GM21528 (cell line): ENCODE measurements at regions not wholly inside any gene's neighbourhood (a gene's known extent, or its start where the extent isn't known, plus 50 kb on each side); places are given as distances from the start of the nearest gene placed in this dataset.

Experiments used
- ATAC-seq: cut with Tn5 transposase; IDR thresholded peaks from one replicate; pipeline ENCODE4 v1.9.1; 2021; ENCODE audit warnings: mild to moderate bottlenecking, moderate library complexity; ENCODE audit not compliant: unreplicated experiment, low FRiP score

DNA sequence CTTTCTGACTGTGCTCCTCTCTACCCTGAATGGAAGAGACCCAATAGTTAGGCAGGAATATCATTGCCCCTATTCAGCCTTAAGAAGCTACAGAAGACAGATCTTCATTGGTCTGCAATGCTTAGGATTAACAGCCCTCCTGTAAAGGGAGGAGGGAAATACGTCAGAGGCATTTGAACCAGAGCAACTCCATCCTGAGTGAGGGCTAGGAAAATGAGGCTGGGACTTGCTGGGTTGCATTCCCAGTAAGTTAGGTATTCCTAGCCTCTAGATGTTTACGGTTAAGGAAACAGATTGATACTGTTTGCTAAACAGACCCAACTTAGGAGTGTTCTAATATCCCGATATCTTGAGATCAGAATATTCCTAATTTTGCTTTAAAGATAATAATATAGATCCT lies 63.5 kb downstream of the PCDH18 start:
- no peak for ATAC-seq

DNA sequence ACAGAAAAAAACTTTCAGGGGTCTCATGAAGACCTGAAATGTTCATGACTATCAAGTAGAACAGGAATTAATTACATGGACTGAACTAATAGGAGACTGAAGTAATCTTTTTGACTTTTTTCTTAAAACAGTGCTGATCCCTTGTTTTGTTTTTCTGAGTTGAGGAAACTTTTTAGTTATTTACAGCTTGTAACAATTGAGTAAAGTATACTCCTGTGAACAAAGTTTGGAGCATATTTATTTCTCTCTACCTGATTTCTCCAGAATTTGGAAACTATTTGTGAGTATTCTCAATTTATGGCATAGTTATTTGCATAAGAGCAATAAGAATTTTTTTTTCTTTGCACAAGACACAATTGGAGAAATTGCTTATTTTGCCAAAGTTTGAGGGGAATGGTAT lies 64.8 kb downstream of the PCDH18 start:
- no peak for ATAC-seq

DNA sequence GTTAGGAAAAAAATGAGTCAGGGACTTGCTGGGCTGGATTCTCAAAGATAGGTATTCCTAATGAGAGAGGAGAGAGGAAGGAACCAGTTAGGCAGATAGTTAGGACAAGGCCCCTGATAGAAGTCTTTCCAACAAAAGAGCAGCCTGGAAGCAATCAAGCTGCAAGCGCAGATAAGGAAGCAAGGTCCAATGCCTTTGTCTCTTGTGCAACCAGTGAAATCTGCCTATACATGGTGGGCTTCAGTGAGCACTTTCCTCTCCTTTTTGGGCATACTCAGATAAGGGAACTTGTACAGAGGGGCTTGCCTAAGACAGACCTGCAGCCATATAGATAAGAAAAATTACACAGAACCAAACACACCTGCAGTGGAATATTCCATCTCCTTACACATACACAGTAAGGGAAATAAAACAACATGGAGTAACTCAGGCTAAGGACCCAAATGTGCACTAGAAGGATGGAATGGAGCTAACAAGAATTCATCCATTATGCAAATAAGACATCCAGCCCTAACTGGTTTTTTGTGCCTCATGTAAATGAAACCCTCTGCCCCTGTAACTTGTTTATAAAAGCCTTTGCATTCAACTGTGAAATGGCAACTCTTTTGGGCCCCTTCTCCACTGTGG lies 68.8 kb downstream of the PCDH18 start:
- ATAC-seq, result no peak

DNA sequence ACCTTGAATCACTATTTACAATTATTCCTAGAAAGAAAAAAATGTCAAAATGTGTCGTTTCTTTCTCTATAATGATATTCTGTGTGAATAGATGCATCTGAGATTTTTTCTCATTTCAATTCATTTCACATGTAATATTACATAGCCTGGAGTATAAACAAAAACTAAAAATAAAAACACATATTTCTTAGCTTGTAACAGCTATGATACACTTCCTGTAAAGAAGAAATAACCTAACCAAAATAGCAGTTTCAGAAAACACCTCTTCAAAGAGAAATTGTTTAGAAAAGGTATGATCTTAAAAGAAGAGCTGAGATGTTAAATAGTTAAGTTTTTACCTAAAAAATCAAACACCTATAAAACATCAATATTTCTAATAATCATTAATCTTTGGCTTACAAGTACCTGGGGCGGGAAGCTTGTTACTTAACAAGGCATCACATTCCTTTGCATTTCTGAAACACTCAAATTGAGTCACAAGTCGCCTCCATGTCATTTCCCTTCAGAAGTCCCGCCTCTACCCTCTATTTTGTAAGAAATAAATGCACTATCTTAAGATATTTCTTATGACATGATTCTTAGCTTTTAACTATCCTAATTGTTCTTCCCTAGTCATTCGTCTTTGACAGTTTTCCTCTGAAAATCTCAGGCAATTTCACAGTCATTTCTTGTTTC lies 76.5 kb downstream of the PCDH18 start:
- ATAC-seq, result no peak

DNA sequence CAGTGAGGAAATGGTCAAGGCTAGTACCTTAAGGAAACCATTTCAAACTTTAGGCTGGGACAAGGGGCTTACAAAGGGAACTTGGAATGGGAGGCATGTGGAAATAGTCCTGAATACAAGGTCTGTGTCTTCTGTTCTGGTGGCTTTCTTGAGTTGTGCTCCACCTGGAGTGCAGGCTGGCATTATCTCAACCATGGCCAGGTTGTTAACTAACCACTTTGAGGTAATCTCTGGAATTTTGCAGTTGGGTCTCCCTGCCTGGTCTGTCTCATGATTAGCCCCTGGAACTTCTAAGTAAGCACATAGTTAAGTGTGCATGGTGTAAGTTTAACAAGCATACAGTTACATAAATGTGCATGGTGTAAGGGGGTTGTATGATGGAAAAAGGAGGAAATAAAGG lies 77.5 kb downstream of the PCDH18 start:
- no peak for ATAC-seq

DNA sequence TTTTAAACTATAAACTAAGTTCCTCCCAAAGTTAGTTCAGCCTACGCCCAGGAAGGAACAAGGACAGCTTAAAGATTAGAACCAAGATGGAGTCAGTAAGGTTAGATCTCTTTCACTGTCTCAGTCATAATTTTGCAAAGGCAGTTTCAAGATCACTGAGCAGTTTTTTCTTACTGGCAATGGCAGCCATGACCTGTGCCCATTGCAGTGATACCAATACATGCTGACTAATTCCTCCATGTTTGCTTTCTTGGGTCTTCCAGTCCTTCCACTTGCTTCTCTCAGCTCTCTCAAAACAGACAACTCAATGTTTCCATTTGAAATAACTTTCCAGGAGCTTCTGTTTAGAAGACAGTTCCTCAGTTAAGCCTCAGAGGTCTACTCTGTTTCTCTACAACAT lies 79.5 kb downstream of the PCDH18 start:
- no peak for ATAC-seq

DNA sequence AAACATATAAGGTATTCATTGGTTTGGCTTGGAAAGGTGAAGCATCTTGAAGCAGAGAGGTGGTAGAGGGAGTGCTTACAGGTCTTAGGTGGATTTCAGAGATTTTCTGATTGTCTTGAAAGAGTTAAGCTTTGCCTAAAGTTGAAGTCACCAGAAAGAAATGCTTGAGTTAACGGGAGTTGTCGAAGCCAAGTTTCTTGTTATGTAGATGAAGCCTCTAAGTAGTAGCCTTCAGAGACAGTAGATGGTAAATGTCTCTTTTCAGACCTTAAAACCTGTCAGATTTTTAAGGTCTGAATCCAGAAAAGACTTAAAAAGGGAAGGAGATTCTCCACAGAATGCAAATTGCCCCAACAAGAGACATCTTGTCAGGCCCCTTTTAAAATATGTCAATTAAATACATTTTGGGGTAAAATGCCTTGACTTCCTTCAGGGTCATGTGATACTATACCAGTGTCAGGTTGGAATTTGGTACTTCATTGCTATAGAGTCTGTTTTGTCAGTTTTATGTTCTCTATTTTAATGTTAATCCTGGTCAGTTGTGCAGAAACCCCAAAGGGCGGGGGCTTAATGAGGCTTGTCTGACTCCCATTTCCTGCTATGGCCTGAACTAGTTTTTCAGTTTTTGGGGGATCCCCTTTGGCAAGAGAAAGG lies 81.0 kb downstream of the PCDH18 start:
- no peak for ATAC-seq

DNA sequence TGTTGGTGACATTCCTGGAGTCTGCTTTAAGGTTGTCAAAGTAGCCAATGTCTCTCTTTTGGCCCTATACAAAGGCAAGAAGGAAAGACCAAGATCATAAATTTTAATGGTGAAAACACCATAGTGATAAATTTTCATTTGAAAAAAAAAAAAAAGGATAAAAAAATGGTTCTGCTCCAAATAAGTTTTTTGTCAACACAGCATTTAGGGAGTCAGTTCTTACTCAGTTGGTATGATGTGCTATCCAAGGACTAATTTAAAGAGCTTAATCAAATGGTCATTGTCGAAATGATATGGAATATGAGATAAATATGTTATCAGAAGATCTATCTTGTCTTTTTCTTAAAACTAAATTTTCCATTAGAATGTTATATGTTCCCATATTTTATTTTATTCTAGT lies 83.9 kb downstream of the PCDH18 start:
- no peak for ATAC-seq

DNA sequence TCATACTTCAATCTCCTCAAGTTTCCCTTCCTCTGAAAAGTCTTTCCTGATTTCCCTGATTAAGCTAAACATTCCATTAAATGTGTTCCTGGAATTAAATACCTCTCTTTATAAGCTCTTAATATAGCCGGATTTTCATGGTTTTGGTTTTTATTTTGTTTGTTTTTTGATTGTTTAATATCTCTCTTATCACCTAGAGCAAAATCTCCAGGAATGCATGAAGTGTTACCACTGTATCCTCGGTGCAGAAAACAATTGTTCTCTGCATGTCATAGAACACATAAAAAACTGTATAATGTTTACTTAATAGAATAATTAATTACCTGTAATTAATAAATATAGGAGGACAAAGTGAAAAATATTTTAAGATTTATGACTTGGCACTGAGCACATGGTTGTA lies 86.2 kb downstream of the PCDH18 start:
- no peak for ATAC-seq

DNA sequence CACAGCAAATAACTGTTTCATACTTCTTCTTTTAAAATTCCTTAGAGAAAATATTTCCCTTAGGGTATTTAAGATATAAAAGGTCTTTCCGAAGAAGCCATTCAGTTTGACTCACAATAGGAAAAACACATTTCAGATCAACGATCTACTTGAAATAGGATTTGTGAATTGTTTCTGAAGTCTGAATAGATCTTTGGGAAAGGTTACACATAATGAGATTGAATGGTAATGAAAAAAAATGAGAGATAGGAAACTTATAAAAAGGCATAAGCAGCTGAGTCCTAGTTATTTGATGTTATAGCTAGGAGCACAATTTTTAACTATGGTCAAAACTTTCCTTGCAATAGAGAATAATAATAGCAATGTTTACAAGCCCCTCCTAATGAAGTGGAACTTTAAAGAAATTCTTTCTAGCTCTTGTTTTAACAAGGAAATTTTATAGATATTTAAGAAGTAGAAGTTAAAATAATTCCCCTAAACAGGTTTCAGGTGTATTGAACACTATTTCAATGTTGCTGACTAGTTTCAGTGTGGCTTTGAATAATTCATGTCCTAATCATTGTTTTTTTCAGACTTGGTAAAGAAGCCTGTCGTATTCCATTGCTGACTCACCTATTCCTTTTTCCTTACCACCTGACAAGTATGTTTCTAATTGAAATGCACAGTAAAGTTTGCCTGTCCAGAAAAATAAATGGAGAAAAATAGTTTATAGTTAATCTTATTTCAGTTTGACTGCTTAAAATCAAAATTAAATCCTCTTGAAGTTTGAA lies 89.1 kb downstream of the PCDH18 start:
- ATAC-seq, result no peak

DNA sequence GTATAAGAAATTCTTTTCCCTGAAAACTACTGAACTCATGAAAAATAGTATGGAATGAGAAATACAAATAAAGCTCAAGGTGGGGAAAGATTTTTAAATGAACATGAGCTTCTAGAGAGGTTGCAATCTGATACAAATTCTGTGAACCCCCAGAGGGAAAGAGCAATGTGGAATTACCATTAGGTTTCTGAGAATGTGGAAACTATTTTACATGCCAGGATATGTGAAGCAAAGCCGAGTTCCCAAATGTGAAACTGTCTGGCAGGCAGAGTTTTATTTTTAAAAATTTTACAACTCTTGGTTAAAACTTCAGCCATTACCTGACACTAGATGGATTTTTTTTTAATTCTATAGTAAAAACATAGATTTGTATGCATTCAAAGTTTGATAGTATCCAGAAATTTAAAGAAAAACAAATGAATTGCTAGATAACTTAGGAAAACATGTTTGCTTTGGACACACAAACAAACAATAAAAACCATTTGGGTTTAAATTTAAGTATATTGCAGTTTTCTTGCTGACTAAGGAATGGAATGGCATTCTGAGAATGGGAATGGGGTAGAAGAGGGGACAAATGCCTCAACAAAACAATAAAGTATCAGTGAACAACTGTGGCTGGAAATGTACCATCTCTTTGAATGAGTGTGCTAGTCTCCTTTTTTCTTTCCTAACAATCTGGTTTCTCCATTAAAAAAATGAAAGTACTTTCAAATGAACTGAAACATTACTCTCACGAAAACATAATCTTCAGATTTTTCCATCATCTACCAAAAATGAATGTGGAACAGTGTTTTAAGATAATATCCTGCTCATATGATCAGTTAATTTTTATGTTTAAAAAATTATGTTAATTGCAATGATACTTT lies 99.6 kb downstream of the PCDH18 start:
- ATAC-seq, result no peak

DNA sequence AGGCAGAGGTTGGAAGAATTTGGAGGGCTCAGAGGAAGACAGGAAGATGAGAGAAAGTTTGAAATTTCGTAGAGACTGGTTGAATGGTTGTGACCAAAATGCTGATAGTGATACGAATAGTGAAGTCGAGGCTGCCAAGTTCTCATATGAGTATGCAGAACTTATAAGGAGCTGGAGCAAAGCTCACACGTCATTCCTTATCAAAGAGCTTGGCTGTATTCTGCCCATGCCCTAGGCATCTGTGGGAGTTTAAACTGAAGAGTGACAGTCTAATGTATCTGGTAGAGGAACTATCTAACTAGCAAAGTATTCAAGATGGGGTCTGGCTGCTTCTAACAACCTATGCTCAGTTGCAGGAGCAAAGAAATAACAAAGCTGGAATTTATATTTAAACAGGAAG lies 102.1 kb downstream of the PCDH18 start:
- ATAC-seq, result no peak

DNA sequence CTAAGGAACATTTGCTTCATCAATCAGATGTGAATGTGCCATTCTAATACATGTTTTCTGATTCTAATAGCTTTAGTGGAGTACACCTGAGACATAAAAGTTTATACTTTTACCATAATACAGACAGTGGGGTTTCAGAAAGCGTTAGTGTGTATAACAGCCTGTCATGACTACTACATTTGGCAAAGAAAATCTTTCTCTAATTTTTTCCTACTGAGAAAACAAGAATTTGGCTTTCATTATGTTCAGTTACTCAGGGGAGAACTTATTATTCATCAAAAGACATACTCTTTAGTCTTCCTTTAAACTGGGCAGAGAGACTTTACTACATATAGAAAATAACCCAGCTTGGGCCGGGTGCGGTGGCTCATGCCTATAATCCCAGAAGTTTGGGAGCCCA lies 104.9 kb downstream of the PCDH18 start:
- ATAC-seq, result no peak

DNA sequence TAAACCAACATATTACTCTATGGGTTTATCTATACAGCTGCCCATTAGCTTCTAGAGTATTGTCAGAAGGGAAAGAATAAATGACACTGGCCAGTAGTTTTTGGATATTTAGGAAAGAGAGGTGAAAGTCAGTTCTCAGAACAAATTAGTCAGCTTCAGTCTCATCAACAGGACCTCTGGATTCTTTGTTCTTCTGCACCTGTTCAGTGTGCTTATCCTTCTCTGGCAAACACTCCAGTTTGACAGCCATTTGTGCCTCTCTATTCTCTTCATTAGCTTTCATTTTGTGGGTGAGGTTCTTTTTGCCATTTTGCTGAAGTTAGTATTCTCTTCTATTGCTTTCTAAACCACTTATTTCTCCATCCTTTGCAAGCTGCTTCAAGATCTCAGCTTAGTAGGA lies 107.0 kb downstream of the PCDH18 start:
- ATAC-seq, result no peak

DNA sequence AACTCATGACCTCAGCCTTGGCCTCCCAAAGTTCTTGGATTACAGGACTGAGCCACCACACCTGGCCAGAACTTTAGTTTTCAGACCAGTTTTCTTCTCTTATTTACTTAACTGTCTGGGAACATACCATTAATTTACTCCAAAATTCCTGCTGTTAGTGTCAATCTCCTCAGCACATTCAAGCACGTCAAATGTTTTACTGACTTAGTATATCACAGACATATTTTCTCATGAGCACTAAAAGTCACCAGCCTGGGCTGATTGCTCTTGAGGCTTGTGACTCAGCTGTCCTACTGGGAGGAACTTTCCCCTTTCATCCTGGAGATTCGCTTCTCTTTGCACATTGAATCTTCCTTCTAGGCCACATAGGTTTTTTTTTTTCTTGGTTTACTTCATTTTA lies 109.6 kb downstream of the PCDH18 start:
- no peak for ATAC-seq

DNA sequence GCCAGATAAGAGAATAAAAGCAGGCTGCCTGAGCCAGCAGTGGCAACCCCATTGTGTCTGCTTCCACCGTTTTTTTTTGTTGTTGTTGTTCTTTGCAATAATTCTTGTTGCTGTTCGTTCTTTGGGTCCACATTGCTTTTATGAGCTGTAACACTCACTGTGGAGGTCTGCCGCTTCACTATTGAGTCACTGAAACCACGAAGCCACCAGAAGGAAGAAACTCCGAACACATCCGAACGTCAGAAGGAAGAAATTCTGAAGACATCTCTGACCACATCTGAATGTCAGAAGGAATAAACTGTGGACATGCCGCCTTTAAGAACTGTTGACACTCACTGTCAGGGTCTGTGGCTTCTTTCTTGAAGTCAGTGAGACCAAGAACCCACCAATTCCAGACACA lies 110.5 kb downstream of the PCDH18 start:
- ATAC-seq, result no peak

DNA sequence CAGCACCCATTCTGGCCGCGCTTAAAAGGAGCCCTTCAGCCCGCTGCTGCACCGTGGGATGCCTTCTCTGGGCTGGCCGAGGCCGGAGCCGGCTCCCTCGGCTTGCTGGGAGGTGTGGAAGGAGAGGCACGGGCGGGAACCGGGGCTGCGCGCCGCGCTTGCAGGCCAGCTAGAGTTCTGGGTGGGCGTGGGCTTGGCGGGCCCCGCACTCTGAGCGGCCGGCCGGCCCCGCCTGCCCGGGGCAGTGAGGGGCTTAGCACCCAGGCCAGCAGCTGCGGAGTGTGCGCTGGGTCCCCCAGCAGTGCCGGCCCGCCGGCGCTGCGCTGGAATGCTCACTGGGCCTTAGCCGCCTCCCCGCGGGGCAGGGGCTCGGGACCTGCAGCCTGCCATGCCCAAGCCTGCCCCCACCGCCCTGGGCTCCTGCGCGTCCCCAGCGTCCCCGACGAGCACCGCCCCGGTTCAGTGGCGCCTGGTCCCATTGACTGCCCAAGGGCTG lies 111.3 kb downstream of the PCDH18 start:
- ATAC-seq, result no peak

DNA sequence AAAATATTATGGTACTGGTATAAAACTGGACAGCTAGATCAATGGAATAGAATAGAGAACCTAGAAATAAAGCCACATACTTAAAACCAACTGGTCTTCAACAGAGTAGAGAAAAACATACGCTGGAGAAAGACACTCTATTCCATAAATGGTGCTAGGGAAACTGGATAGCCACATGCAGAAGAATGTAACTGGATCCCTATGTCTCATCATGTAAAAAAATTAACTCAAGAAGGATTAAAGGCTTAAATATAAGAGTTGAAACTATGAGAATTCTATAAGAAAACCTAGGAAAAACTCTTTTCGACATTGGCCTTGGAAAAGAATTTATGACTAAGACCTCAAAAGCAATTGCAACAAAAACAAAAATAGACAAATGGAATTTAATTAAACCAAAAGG lies 114.6 kb downstream of the PCDH18 start:
- ATAC-seq, result no peak

DNA sequence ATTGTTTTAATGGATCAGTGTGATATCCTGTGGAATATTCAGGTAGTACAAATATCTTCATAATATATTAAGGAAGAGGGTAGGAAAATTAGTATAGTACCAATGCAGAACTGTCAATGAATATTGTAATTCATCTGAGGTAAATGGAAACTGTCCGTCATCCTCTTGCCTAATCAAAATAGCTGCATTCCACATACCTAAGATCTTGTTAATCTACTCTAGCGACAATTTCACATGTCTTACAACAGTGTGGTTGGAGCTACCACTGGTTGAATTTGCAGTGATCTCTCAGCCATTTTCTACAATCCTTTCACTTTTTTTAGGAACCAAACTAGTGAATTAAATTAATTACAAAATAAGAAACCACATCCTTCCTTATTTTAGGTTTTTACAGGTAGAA lies 117.5 kb downstream of the PCDH18 start:
- no peak for ATAC-seq

DNA sequence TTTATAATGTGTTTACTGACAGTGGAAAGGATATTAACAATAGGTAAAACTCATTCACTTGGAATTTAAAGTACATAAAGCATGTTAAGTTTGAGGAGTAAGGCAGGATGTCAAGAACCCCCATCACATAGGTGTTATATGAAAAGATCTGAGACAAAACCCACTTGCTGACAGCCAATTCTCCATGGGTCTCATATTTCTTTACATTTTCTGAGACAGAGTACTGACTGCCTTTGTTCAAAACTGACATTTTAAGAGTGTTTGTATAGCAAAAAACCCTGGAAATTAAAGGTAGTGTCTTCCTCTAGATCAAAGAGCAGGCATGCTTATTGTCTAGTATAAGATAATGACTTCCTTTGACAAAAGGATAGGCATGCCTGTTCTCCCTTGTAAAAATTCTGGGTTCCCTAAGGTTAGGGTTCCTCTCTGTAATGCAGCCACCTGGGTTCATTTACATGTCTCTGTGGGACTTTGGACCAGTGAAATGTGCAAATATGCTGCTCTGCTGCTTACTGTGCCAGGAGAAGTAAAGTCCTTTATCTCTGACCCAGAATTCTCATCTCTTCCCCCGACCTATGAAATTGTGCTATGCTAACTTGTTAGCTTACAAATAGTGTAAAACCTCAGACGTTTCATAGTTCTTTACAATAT lies 123.6 kb downstream of the PCDH18 start:
- ATAC-seq, result no peak
